ENCODE measurements at regions not wholly inside any gene's neighbourhood (a gene's known extent, or its start where the extent isn't known, plus 50 kb on each side); places are given as distances from the start of the nearest gene placed in this dataset.
"Not testable (repeated sequence)": the region's sequence is repeated elsewhere in the genome, so short reads cannot be mapped to it uniquely, and the experiment has no call there.

GRCh38 chr2:153657651-153658050 is 179.1 kb upstream of the RPRM start:
- Histone ChIP-seq H3K27ac (no peak overlapping the region), H3K4me3 (no peak overlapping the region), H3K9me3 (no peaks in the 10 kb centered on the region), H3K27me3 (no peaks in the 10 kb centered on the region), H3K4me1 (no peaks in the 10 kb centered on the region), H3K36me3 (no peaks in the 10 kb centered on the region)
- ATAC-seq (no peak), DNase-seq (no peak)
- TF ChIP-seq CTCF (IDR thresholded peaks at IDR 0.05), result no peak
- intact Hi-C loops (cut with DNase I), result no loop called here

- Histone ChIP-seq H3K4me1 (no peaks in the 10 kb centered on the region), H3K27me3 (no peaks in the 10 kb centered on the region), H3K27ac (no peak overlapping the region), H3K4me3 (no peak overlapping the region), H3K36me3 (no peaks in the 10 kb centered on the region), H3K9me3 (no peaks in the 10 kb centered on the region)
- no peak for DNase-seq
- intact Hi-C loops (cut with DNase I), result no loop called here
- no peak for TF ChIP-seq CTCF (IDR thresholded peaks at IDR 0.05)
- no peak for ATAC-seq
Measured at GRCh38 chr2:153661801-153662200, 183.2 kb upstream of the RPRM start.

DNA sequence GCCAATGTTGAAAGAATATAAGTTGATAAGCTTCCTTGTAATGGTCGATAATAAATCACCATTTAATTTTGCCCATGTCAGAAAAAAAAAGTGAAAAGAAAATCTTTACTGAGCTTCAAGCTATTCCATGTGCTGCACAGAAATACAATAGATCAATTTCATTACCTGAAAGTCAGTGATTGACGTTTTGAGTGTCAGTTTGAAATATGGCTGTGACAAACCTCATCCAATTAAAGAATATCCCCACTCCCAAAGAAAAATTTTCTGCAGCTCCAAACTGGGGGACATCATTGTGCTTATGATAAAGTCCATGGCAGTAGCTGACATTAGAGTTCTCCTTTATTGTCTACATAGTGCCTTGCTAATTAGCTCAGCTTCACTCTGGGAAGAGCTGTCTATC is 184.8 kb upstream of the RPRM start:
- Histone ChIP-seq H3K4me3 (no peak overlapping the region), H3K27me3 (no peaks in the 10 kb centered on the region)
- intact Hi-C loops (cut with DNase I), result no loop called here

DNA sequence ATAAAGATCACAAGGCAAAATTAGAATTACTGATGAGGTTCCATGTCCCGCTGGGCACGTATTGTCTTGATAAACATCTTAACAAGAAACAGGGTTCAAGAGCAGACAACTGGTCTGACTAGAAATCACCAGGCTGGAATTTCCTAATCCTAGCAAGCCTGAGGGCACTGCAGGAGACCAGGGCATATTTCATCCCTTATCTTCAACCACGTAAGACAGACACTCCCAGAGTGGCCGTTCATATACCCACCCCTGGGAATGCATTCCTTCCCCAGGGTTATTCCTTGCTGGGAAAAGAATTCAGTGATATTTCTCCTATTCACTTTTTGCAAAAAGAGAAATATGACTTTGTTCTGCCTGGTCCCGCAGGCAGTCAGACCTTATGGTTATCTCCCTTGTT is 185.4 kb upstream of the RPRM start:
- H3K4me3 ChIP-seq; H3K27ac ChIP-seq; H3K27me3 ChIP-seq; H3K4me1 ChIP-seq; DNase-seq; intact Hi-C loops (cut with DNase I); ATAC-seq; H3K9me3 ChIP-seq; H3K36me3 ChIP-seq: not testable (repeated sequence)

More for the DNA sequence above, 184.8 kb upstream of the RPRM start:
- H3K4me1 ChIP-seq, result no peaks in the 10 kb centered on the region
- no peak for TF ChIP-seq CTCF (IDR thresholded peaks at IDR 0.05)
- no peaks in the 10 kb centered on the region for H3K9me3 ChIP-seq
- no peak overlapping the region for H3K27ac ChIP-seq
- DNase-seq (no peak), ATAC-seq (no peak)
- H3K36me3 ChIP-seq, result no peaks in the 10 kb centered on the region

DNA sequence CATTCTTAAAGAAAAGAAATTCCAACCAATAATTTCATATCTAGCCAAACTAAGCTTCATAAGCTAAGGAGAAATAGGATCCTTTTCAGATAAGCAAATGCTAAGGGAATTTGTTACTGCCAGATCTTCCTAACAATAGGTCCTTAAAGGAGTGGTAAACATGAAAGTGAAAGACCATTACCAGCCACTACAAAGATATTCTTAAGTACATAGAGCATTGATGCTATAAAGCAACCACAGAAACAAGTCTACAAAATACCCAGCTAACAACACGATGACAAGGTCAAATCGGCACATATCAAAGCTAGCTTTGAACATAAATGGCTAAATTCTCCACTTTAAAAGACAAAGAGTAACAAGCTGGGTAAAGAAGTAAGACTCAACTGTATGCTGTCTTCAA is 188.9 kb upstream of the RPRM start:
- TF ChIP-seq CTCF (IDR thresholded peaks at IDR 0.05), result no peak
- H3K27ac ChIP-seq, result no peak overlapping the region
- H3K27me3 ChIP-seq, result no peaks in the 10 kb centered on the region
- no peaks in the 10 kb centered on the region for H3K4me1 ChIP-seq
- DNase-seq (no peak), ATAC-seq (no peak)
- H3K36me3 ChIP-seq, result no peaks in the 10 kb centered on the region
- H3K9me3 ChIP-seq, result no peaks in the 10 kb centered on the region
- intact Hi-C loops (cut with DNase I), result no loop called here
- H3K4me3 ChIP-seq, result no peak overlapping the region

GRCh38 chr2:153668923-153669322 is 190.4 kb upstream of the RPRM start:
- ATAC-seq (peak; percentile 14), DNase-seq (peak; percentile 40)
- Histone ChIP-seq H3K4me3 (no peak overlapping the region), H3K36me3 (no peaks in the 10 kb centered on the region), H3K27me3 (no peaks in the 10 kb centered on the region), H3K27ac (no peak overlapping the region), H3K9me3 (no peaks in the 10 kb centered on the region), H3K4me1 (no peaks in the 10 kb centered on the region)
- TF ChIP-seq CTCF (IDR thresholded peaks at IDR 0.05), result no peak
- intact Hi-C loops (cut with DNase I), result no loop called here
